ENCODE measurements at regions not wholly inside any gene's neighbourhood (a gene's known extent, or its start where the extent isn't known, plus 50 kb on each side); places are given as distances from the start of the nearest gene placed in this dataset.

GRCh38 chr2:59921743-59922142 is 631.7 kb downstream of the BCL11A start:
- TF ChIP-seq CTCF (IDR thresholded peaks at IDR 0.05; ENCODE audit: low read length) (no peak), EZH2 (IDR thresholded peaks at IDR 0.05; ENCODE audit: borderline replicate concordance, low read length) (no peak)

Data from OCI-LY1 (cell line).